Astrocyte (in vitro differentiated cells and primary cell): ENCODE measurements at regions not wholly inside any gene's neighbourhood (a gene's known extent, or its start where the extent isn't known, plus 50 kb on each side); places are given as distances from the start of the nearest gene placed in this dataset.

Experiments
- EZH2 ChIP-seq: IDR thresholded peaks from 2 replicates; pipeline ENCODE4 v1.6.1; 2012; ENCODE audit warnings: mild to moderate bottlenecking, low read length, inconsistent platforms; ENCODE audit not compliant: insufficient read depth
- TF ChIP-seq, protein P1 (sequence below): IDR thresholded peaks from 2 replicates; pipeline ENCODE4 v1.5.1; 2011; ENCODE audit warnings: low read depth, mild to moderate bottlenecking, inconsistent platforms, low read length, moderate library complexity; ENCODE audit not compliant: insufficient read depth

DNA sequence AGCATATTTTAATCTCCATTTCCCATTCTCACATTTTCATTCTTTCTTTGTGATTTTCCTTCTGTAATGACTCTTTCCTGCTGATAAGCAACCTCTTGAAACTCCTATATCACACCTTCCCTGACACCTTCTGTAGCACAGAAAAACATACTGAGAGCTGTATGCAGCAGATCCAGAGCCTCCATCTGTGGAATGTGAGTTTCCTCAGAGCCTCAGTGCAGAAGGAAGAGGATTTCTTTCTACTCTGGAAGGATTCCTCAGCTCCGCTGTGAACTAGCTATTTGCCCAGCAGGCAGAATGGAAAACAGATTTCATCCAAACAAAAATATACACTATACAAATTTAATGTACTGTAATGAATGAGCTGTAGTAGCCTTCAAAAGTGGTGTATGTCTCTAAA, 841.3 kb upstream of the ZWINT start:
- TF ChIP-seq, protein P1, sequence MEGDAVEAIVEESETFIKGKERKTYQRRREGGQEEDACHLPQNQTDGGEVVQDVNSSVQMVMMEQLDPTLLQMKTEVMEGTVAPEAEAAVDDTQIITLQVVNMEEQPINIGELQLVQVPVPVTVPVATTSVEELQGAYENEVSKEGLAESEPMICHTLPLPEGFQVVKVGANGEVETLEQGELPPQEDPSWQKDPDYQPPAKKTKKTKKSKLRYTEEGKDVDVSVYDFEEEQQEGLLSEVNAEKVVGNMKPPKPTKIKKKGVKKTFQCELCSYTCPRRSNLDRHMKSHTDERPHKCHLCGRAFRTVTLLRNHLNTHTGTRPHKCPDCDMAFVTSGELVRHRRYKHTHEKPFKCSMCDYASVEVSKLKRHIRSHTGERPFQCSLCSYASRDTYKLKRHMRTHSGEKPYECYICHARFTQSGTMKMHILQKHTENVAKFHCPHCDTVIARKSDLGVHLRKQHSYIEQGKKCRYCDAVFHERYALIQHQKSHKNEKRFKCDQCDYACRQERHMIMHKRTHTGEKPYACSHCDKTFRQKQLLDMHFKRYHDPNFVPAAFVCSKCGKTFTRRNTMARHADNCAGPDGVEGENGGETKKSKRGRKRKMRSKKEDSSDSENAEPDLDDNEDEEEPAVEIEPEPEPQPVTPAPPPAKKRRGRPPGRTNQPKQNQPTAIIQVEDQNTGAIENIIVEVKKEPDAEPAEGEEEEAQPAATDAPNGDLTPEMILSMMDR = no peak
- TF ChIP-seq EZH2 = no peak
